Gastrocnemius medialis (tissue), 4 donors: ENCODE measurements at regions not wholly inside any gene's neighbourhood (a gene's known extent, or its start where the extent isn't known, plus 50 kb on each side); places are given as distances from the start of the nearest gene placed in this dataset.
"Not testable (repeated sequence)": the region's sequence is repeated elsewhere in the genome, so short reads cannot be mapped to it uniquely, and the experiment has no call there.

Experiments used
- ATAC-seq, 2 donors: fragments of 150-250 bp; one replicate each; pipeline ENCODE4 v1.9.1; 2016
- DNase-seq, 2 donors: peaks; one replicate each; pipeline ENCODE4 v3.0.0-alpha.2; 2019
- H3K27ac ChIP-seq, 4 donors: fragments of 200-600 bp; sonication (generic); 1 replicate in 1 of 4; 2 replicates in 3 of 4; pipeline ENCODE4 v1.5.1; 2016 to 2018; ENCODE audit warnings: mild to moderate bottlenecking in 2 of 4, moderate library complexity in 1 of 4
- H3K27me3 ChIP-seq, 3 donors: fragments of 200-600 bp; sonication (generic) in 2 of 3; 1 replicate in 1 of 3; 2 replicates in 2 of 3; pipeline versions ENCODE4 v1.5.1 to v1.6.0; 2016 to 2019; ENCODE audit warnings: mild to moderate bottlenecking in 1 of 3, moderate library complexity in 1 of 3
- H3K36me3 ChIP-seq, 2 donors: fragments of 200-600 bp; sonication (generic) in 1 of 2; one replicate each; pipeline ENCODE4 v1.5.1; 2017 to 2018
- H3K4me1 ChIP-seq, 2 donors: fragments of 200-600 bp; sonication (generic) in 1 of 2; one replicate each; pipeline ENCODE4 v1.5.1; 2016 to 2017; ENCODE audit warnings: mild to moderate bottlenecking in 2 of 2
- H3K4me3 ChIP-seq, 4 donors: fragments of 200-600 bp; sonication (generic) in 3 of 4; 1 replicate in 1 of 4; 2 replicates in 3 of 4; pipeline ENCODE4 v1.5.1; 2016 to 2019; ENCODE audit warnings: mild to moderate bottlenecking in 2 of 4
- H3K9me3 ChIP-seq, 3 donors: fragments of 200-600 bp; sonication (generic) in 2 of 3; 1 replicate in 1 of 3; 2 replicates in 2 of 3; pipeline ENCODE4 v1.5.1; 2016 to 2019
- POLR2A ChIP-seq, 2 donors: fragments of 450-650 bp; IDR thresholded peaks; one replicate each; pipeline ENCODE4 v1.6.1; 2017; ENCODE audit warnings: antibody characterized with exemption in 2 of 2, mild to moderate bottlenecking in 2 of 2, moderate library complexity in 2 of 2
- in situ Hi-C, 4 donors: fragments of 200-750 bp; cut with MboI; loops; one replicate each; pipeline versions ENCODE4 v1.15.0 to v1.8.0; 2017; ENCODE audit warnings: low sequenced_read_pairs in 4 of 4
- intact Hi-C: fragments of 100-400 bp; cut with DNase I; formaldehyde crosslinking; loops from one replicate; pipeline ENCODE4 v1.15.1; 2023; ENCODE audit warnings: low total_unique reads
- TF ChIP-seq, protein P1 (sequence below), 5 experiments: fragments of 450-650 bp in 3 of 5; fragments of 200-600 bp in 2 of 5; sonication (generic) in 2 of 5; IDR thresholded peaks in 4 of 5; conservative IDR thresholded peaks in 1 of 5; 1 replicate in 4 of 5; 2 replicates in 1 of 5; pipeline ENCODE4 v1.5.1; 2016 to 2019; ENCODE audit warnings: antibody characterized with exemption in 5 of 5, mild to moderate bottlenecking in 3 of 5, moderate library complexity in 3 of 5

DNA sequence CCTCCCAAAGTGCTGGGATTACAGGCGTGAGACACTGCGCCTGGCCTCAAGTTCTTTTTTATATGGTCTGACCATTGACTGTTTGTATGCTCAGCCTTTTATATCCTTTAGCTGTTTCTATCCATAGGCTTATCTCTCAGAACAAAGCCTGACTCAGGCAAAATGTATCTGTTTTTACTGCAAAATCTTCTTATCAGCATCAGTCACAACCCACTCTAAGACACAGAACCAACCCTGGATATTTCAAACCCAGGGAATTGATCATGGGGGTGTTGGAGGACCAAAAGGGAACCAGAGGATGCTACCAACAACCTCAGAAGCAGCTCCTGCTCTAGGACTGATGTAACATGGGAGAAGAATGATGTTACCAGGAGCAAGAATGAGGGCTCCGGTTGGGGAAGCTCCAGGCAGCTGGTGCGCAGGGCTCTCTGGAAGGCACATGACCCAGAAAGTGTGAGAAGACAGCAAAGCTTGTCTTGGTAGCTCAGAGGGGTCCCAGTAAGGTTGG is 75.3 kb upstream of the NCK2 start:
- intact Hi-C loops: no loop called here
- H3K4me1 ChIP-seq: no peaks in the 10 kb centered on the region
- DNase-seq: no peak
- no peak overlapping the region for H3K27ac ChIP-seq
- no peak for ATAC-seq
- H3K9me3 ChIP-seq: no peaks in the 10 kb centered on the region
- TF ChIP-seq POLR2A (IDR thresholded peaks at IDR 0.05): no peak
- TF ChIP-seq, protein P1, sequence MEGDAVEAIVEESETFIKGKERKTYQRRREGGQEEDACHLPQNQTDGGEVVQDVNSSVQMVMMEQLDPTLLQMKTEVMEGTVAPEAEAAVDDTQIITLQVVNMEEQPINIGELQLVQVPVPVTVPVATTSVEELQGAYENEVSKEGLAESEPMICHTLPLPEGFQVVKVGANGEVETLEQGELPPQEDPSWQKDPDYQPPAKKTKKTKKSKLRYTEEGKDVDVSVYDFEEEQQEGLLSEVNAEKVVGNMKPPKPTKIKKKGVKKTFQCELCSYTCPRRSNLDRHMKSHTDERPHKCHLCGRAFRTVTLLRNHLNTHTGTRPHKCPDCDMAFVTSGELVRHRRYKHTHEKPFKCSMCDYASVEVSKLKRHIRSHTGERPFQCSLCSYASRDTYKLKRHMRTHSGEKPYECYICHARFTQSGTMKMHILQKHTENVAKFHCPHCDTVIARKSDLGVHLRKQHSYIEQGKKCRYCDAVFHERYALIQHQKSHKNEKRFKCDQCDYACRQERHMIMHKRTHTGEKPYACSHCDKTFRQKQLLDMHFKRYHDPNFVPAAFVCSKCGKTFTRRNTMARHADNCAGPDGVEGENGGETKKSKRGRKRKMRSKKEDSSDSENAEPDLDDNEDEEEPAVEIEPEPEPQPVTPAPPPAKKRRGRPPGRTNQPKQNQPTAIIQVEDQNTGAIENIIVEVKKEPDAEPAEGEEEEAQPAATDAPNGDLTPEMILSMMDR (IDR thresholded peaks at IDR 0.05 in 4 of 5, conservative IDR thresholded peaks at IDR 0.05 in 1 of 5): no peak
- H3K4me3 ChIP-seq: no peak overlapping the region
- H3K27me3 ChIP-seq: no peaks in the 10 kb centered on the region
- in situ Hi-C loops: no loop called here
- no peaks in the 10 kb centered on the region for H3K36me3 ChIP-seq

DNA sequence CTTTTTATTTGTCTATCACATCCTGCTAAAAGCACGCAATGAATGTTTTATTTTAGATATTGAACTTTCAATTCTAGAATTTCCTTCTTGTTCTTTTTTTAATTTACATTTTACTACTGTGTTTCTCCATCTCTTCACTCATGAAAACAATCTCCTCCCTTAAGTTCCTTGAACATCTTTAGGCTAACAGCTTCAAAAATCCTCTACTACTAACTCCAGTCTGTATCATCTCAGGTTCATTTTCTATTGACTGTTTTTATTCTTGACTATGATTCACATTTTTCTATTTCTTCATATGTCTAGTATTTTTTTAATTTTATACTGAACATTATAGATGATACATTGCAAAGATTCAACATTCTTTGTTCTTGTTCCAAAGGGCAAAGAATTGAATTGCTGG is 79.2 kb upstream of the NCK2 start:
- H3K9me3 ChIP-seq: no peaks in the 10 kb centered on the region
- no peaks in the 10 kb centered on the region for H3K4me1 ChIP-seq
- H3K27me3 ChIP-seq: no peaks in the 10 kb centered on the region
- no peaks in the 10 kb centered on the region for H3K36me3 ChIP-seq
- no peak for ATAC-seq
- H3K27ac ChIP-seq: no peak overlapping the region
- no peak overlapping the region for H3K4me3 ChIP-seq
- intact Hi-C loops: no loop called here
- no peak for DNase-seq
- in situ Hi-C loops: no loop called here
- TF ChIP-seq POLR2A (IDR thresholded peaks at IDR 0.05): no peak
- TF ChIP-seq, protein P1 (IDR thresholded peaks at IDR 0.05 in 4 of 5, conservative IDR thresholded peaks at IDR 0.05 in 1 of 5): no peak

GRCh38 chr2:105660489-105660888 is 84.2 kb upstream of the NCK2 start:
- H3K36me3 ChIP-seq: no peaks in the 10 kb centered on the region
- no peaks in the 10 kb centered on the region for H3K9me3 ChIP-seq
- in situ Hi-C loops: no loop called here
- ATAC-seq (no peak), DNase-seq (no peak)
- TF ChIP-seq POLR2A (IDR thresholded peaks at IDR 0.05): no peak
- TF ChIP-seq, protein P1 (IDR thresholded peaks at IDR 0.05 in 4 of 5, conservative IDR thresholded peaks at IDR 0.05 in 1 of 5): no peak
- H3K4me3 ChIP-seq: no peak overlapping the region
- H3K27ac ChIP-seq: no peak overlapping the region
- H3K4me1 ChIP-seq: no peaks in the 10 kb centered on the region
- intact Hi-C loops: no loop called here
- no peaks in the 10 kb centered on the region for H3K27me3 ChIP-seq

DNA sequence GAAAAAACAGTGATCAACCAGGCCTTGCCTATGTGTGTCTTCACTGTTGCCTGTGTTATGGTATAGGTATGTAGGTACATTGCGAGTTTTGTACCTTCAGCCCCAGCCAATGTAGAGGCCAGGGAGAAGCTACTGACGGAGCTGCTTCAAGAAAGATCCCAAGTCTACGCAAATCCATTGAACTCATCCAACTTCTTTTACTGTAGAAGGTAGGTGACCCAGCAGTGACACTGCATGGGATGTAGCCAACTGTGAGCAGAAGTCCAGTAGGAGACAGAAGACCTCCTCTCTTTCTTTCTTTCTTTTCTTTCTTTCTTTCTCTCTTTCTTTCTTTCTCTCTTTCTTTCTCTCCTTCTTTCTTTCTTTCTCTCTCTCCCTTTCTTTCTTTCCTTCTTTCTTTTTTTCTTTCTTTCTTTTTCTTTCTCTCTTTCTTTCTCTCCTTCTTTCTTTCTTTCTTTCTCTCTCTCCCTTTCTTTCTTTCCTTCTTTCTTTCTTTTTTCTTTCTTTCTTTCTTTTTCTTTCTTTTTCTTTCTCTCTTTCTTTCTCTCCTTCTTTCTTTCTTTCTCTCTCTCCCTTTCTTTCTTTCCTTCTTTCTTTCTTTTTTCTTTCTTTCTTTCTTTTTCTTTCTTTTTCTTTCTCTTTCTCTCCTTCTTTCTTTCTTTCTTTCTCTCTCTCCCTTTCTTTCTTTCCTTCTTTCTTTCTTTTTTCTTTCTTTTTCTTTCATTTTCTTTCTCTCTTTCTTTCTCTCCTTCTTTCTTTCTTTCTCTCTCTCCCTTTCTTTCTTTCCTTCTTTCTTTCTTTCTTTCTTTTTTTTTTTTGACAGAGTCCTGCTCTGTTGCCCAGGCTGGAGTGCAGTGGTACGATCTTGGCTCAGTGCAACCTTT is 88.7 kb upstream of the NCK2 start:
- H3K36me3 ChIP-seq, H3K9me3 ChIP-seq, H3K4me1 ChIP-seq, DNase-seq, H3K4me3 ChIP-seq, intact Hi-C loops, H3K27me3 ChIP-seq, H3K27ac ChIP-seq, ATAC-seq, in situ Hi-C loops: not testable (repeated sequence)

DNA sequence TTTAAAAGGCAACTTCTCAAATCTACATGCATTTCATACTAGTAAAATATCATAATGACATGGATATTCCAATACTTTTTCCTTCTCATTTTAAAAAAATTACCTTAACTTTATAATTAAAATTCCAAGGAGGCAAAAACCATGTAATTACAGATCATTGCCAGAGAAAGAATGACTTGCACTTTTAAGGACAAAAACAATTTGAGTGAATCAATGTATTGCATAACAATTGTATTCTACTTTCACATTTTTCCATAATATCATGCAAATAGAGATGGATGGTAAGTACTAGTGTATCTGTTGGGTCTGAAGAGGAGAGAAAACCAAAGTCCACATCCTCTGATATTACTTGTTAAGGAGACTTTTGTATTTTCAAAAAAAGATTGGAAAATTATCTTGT is 89.5 kb upstream of the NCK2 start:
- Histone ChIP-seq H3K27me3 (no peaks in the 10 kb centered on the region), H3K27ac (no peak overlapping the region), H3K36me3 (no peaks in the 10 kb centered on the region), H3K4me1 (no peaks in the 10 kb centered on the region), H3K9me3 (no peaks in the 10 kb centered on the region), H3K4me3 (no peak overlapping the region)
- intact Hi-C loops: no loop called here
- no peak for ATAC-seq
- DNase-seq: no peak
- in situ Hi-C loops: no loop called here
- TF ChIP-seq, protein P1 (IDR thresholded peaks at IDR 0.05 in 4 of 5, conservative IDR thresholded peaks at IDR 0.05 in 1 of 5): no peak
- TF ChIP-seq POLR2A (IDR thresholded peaks at IDR 0.05): no peak
